ENCODE measurements at regions not wholly inside any gene's neighbourhood (a gene's known extent, or its start where the extent isn't known, plus 50 kb on each side); places are given as distances from the start of the nearest gene placed in this dataset.
"Not testable (repeated sequence)": the region's sequence is repeated elsewhere in the genome, so short reads cannot be mapped to it uniquely, and the experiment has no call there.

- DNase-seq = no peak
Observed at GRCh38 chr2:43144263-43144662, 82.1 kb downstream of the ZFP36L2 start.

DNA sequence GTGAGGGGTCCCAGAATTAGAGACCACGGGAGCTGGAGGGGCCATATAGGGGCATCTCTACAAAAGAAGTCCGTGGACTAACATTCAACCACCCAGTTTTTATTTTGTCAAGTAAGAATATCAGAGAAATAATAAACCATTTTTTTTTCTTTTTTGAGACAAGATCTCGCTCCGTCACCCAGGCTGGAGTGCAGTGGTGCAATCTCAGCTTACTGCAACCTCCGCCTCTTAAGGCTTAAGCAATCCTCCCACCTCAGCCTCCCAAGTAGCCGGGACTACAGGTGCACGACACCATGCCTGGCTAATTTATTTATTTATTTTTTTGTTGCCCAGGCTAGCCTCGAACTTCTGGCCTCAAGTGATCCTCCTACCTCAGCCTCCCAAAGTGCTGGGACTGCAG lies 82.7 kb downstream of the ZFP36L2 start:
- DNase-seq = no peak

GRCh38 chr2:43142921-43143438 lies 83.4 kb downstream of the ZFP36L2 start:
- DNase-seq = no peak

- not testable (repeated sequence) for DNase-seq
Observed at GRCh38 chr2:43141636-43142151, 84.7 kb downstream of the ZFP36L2 start.

- DNase-seq = no peak
Observed at GRCh38 chr2:43139996-43140621, 86.3 kb downstream of the ZFP36L2 start.

GRCh38 chr2:43139501-43139900 lies 86.9 kb downstream of the ZFP36L2 start:
- no peak for DNase-seq

- no peak for DNase-seq
Observed at GRCh38 chr2:43138441-43138840, 88.0 kb downstream of the ZFP36L2 start.

DNA sequence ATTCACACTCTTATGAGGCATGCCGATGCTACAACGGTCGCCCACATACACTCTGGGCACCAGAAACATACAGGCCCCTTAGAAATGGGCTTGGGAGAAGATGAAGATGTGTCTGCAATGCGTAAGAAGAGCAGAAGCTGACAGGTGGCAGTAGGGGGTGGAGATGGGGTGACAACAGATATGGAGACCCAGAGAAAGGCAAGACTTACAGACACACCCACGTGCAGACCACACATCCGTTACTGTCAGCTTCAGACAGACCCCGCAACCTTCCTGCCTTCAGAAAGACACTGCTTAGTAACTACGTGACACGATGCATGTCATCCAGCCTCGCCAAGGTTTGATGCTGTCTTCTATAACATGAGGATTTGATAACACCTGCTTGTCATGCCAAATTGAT lies 89.5 kb downstream of the ZFP36L2 start:
- no peak for DNase-seq

DNA sequence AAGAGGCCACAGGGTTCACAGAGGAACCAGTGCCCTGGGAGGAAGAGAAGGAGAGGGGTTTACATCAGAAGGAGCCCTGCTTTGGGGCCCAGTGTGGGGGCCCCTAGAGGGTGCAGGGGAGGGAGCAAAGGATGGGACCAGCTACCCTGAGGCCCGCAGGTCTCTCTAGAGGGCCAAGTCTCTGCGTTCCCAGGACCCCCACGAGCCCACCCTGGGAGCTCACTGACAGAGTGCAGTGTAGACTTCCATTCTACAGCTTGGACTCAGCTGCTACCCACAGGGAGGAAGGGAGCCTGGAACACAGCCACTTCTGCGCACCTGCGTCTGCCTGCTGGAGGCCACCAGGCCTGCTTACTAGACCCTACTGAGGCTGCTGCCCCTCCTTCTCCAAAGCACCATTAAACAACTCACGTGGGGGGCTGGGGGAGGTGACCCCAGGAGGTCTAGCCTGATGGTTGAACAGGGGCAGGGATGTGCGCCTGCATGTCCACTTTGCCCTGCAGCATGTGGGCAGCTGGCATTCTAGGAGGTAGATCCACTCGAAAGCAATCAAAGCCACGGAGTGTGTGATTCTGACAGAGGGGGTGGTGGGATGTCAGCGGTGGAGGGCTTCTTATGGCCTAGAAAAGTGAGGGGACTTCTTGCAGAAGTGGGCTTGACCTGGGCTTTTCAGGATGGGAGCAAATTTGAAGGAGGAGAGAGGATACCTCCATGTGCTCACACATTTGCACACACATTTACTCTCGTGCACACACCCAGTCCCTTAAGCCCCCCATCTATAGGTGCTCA lies 90.2 kb downstream of the ZFP36L2 start:
- DNase-seq = no peak

DNA sequence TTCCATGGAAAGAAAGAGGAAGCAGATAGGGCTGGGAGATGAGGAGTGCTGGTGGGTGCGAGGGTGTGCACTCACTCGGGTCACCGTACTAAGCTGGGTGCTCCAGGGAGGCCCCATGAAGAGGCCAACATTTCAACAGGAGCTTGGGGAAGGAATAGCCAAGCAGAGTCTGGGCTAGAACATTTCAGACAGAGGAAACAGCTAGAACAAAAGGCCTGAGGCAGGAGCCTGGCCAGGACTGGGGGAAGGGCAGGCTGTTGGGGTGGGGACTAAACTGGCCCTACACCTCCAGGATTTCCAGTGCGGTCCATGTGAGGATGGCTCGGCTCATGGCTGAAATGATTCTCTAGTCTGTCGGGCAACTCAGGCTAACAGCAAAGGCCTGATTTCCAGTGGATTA lies 90.8 kb downstream of the ZFP36L2 start:
- DNase-seq = no peak

- DNase-seq = no peak
Observed at GRCh38 chr2:43134571-43134889, 91.9 kb downstream of the ZFP36L2 start.

DNA sequence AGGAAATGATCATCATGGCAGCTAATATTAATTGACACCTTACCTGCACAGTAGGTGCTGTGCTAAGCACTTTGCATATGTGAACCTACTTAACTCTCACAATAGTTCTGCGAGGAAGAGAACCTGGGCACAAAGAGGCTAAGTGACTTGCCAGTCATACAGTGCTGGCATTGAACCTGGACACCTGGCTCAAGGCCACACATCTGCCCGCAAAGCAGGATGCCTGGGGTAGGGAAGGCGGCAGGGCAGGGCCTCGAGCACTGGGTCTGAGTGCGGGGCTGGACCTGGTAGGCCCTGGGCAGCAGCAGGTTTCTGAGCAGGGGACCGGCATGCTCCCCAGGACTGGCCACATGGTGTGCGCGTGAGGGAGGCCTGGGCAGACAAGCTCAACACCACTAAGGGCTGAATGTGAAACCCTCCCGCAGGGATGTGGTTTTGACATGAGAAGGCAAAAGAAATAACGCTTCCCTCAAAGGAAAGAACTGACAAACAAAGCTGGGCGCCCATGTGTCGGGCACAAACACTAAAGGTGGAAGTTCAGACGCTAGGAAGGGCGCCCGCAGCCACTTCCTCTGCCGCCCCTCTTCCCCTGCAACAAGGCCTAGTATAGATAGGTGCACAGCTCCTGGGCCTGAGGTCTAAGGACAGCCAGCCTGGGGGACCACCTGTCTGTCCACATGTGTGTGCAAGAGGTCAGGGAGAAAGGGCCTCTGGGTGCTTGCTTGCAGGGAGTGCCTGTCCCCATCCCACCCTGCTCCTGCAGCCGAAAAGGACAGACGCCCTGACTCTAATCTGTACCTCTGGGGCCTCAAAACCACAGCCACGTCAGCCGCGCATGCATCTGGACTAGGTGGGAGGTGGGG lies 92.5 kb downstream of the ZFP36L2 start:
- DNase-seq = no peak

GRCh38 chr2:43133336-43133707 lies 93.1 kb downstream of the ZFP36L2 start:
- no peak for DNase-seq

DNA sequence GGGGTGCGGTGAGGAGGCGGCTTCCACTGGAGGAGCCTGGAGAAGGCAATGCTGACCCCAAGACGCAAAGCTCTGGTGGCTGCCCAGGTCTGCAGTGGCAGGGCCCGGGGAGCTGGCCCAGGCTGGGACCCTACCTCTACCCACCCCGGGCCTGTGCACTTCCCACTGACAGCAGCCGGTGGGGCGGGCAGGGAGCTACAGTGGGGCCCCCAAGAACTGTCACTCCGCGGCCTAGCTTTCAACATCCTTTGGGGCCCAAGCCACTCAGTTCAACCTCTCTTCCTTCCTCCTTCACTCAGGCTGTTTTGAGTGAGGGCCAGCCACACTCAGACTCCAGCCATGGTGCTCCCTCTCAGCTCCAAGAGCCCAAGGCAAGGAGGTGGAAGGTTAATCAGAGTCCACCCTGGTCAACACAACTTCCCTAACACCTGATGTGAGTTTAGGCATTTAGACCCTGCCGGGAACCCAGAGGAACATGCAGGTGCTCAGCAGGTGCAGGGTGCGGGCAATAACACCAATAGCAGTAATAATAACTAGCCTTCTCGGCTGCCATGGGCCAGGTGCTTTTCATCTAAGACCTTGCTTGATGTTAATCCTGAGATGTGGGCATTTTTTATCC lies 93.6 kb downstream of the ZFP36L2 start:
- no peak for DNase-seq

DNA sequence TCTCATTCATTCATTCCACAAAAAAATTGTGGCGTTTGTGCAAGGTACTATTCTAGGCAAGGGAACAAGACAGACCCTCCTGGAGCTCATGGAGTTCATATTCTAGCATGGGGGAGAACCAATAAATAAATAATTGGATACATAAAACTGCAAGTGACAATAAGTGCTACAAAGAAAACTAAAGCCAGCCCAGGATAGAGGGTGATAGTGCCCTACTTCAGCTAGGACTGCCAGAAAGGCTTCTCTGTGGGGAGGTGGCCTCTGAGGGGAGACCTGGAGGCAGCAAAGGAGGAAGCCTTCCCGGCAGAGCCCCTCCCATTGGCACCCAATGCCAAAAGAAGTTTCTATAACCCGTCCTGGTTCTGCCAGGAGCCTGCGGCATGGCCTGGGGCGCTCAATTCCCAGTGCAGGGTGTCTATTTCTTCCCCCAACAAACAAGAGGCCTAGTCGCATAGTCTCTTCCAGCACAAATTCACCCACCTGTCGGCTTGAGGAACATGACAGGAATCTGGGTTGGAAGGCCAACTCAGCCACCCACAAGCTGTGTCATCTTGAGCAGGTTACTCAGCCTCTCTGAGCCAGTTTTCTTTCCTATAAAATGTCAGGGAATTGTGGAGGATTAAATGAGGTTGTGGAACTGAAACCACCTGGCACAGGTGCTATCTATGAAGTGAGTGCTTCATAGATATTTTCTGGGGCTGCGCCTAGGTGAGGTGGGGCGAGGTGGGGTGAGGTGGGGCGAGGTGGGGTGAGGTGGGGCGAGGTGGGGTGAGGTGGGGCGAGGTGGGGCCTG lies 94.3 kb downstream of the ZFP36L2 start:
- no peak for DNase-seq

GRCh38 chr2:43131051-43131889 lies 95.1 kb downstream of the ZFP36L2 start:
- DNase-seq = no peak

- no peak for DNase-seq
Observed at GRCh38 chr2:43130548-43130875, 95.9 kb downstream of the ZFP36L2 start.

- no peak for DNase-seq
Observed at GRCh38 chr2:43129676-43130547, 96.5 kb downstream of the ZFP36L2 start.

- DNase-seq = no peak
Observed at GRCh38 chr2:43128559-43128955, 97.8 kb downstream of the ZFP36L2 start.

- DNase-seq = no peak
Observed at GRCh38 chr2:43127941-43128558, 98.4 kb downstream of the ZFP36L2 start.

Measured in NCI-H2081 treated with DMSO at 0.1 percent for 48 hours (cell line).